C4-2B (cell line): ENCODE measurements at regions not wholly inside any gene's neighbourhood (a gene's known extent, or its start where the extent isn't known, plus 50 kb on each side); places are given as distances from the start of the nearest gene placed in this dataset.

ENCODE experiments used
- ZFX ChIP-seq: fragments of 450-650 bp; IDR thresholded peaks from 2 replicates; pipeline ENCODE4 v1.6.1; 2017
- TF ChIP-seq, protein P1 (sequence below): fragments of 450-650 bp; conservative IDR thresholded peaks from 2 replicates; pipeline ENCODE4 v1.5.1; 2017; ENCODE audit warnings: mild to moderate bottlenecking

DNA sequence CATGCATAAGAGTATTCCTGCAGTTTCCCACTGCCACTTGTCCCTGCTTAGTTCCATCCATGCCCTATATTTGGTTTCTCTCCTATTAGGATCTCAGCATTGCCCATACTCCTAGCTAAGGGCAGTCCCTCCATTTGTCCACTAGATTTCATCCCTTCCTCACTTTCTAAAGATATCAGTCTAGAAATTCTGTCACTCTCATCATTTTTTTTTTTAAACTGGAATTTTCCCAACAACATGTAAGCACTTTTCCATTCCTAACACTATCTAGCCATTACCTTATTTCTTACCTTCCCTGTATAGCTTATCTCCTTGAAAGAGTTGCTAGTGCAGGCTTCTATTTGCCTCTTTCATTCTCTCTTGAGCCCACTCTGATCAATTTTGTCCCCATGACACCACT, 312.2 kb downstream of the BTBD3 start:
- TF ChIP-seq, protein P1, sequence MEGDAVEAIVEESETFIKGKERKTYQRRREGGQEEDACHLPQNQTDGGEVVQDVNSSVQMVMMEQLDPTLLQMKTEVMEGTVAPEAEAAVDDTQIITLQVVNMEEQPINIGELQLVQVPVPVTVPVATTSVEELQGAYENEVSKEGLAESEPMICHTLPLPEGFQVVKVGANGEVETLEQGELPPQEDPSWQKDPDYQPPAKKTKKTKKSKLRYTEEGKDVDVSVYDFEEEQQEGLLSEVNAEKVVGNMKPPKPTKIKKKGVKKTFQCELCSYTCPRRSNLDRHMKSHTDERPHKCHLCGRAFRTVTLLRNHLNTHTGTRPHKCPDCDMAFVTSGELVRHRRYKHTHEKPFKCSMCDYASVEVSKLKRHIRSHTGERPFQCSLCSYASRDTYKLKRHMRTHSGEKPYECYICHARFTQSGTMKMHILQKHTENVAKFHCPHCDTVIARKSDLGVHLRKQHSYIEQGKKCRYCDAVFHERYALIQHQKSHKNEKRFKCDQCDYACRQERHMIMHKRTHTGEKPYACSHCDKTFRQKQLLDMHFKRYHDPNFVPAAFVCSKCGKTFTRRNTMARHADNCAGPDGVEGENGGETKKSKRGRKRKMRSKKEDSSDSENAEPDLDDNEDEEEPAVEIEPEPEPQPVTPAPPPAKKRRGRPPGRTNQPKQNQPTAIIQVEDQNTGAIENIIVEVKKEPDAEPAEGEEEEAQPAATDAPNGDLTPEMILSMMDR, result no peak
- TF ChIP-seq ZFX, result no peak
